HUES48 (cell line): ENCODE measurements at regions not wholly inside any gene's neighbourhood (a gene's known extent, or its start where the extent isn't known, plus 50 kb on each side); places are given as distances from the start of the nearest gene placed in this dataset.

ENCODE experiments used
- H3K27ac ChIP-seq: one replicate; pipeline ENCODE4 v1.7.0; 2013; ENCODE audit warnings: low read depth, low read length, inconsistent platforms
- H3K27me3 ChIP-seq: 2 replicates; pipeline ENCODE4 v1.6.1; 2013; ENCODE audit warnings: mild to moderate bottlenecking, low read length; ENCODE audit not compliant: control insufficient read depth, insufficient read depth
- H3K36me3 ChIP-seq: 2 replicates; pipeline ENCODE4 v1.6.1; 2013; ENCODE audit warnings: low read length; ENCODE audit not compliant: control insufficient read depth, insufficient read depth
- H3K4me1 ChIP-seq: 2 replicates; pipeline ENCODE4 v1.6.1; 2013; ENCODE audit warnings: mild to moderate bottlenecking, low read length; ENCODE audit not compliant: control insufficient read depth, insufficient read depth
- H3K4me3 ChIP-seq: 2 replicates; pipeline ENCODE4 v1.5.1; 2013; ENCODE audit warnings: mild to moderate bottlenecking, low read depth, low read length
- H3K9ac ChIP-seq: 2 replicates; pipeline ENCODE4 v1.6.1; 2013; ENCODE audit warnings: mild to moderate bottlenecking, low read depth, low read length, moderate library complexity
- H3K9me3 ChIP-seq: 2 replicates; pipeline ENCODE4 v1.6.1; 2013; ENCODE audit warnings: low read length; ENCODE audit not compliant: control insufficient read depth, insufficient read depth

DNA sequence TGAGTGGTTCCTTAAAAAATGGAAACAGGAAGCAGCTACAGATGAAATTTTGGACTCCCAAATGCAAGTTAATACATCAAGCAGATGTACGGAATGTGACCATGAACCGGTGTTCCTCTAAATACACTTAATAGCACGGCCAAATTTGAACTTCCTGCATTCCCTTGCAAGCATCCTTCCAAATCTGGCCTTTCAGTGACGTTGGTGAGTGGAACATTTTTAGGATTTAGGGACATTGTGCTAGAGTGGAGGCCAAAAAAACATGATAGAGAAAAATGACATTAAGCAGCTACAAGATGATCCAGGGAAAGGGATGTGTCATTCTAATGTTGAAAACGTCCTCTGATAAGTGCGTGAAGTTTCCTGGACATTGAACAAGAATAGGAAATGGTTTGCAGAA, 62.1 kb downstream of the CTAGE1 start:
- H3K36me3 ChIP-seq: no peaks in the 10 kb centered on the region
- no peaks in the 10 kb centered on the region for H3K4me1 ChIP-seq
- H3K9ac ChIP-seq: no peak overlapping the region
- H3K4me3 ChIP-seq: no peak overlapping the region
- H3K9me3 ChIP-seq: no peaks in the 10 kb centered on the region
- peaks cover 55% of the 10 kb centered on the region for H3K27me3 ChIP-seq
- no peak overlapping the region for H3K27ac ChIP-seq

DNA sequence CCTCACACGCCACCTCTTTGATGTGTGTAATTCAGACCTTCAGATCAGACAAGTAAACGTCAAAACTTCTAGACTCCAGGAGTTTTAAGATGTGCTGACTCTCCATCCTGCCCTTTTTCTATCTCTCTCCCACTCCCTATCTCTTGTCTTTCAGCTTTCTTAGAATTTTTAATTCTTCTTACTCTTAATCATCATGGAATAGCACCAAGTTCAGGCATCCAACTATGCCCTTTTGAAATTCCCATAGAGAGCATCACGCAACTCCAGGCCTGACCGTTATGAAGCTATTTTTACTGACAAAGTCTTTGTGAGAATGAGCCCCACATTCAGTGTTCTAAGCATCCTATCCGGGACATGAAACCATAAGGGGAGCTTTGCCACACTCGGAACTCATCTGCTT, 62.6 kb downstream of the CTAGE1 start:
- Histone ChIP-seq H3K27ac (no peak overlapping the region), H3K36me3 (no peaks in the 10 kb centered on the region), H3K9me3 (no peaks in the 10 kb centered on the region), H3K4me1 (no peaks in the 10 kb centered on the region), H3K4me3 (no peak overlapping the region), H3K9ac (no peak overlapping the region), H3K27me3 (peaks cover 60% of the 10 kb centered on the region)

DNA sequence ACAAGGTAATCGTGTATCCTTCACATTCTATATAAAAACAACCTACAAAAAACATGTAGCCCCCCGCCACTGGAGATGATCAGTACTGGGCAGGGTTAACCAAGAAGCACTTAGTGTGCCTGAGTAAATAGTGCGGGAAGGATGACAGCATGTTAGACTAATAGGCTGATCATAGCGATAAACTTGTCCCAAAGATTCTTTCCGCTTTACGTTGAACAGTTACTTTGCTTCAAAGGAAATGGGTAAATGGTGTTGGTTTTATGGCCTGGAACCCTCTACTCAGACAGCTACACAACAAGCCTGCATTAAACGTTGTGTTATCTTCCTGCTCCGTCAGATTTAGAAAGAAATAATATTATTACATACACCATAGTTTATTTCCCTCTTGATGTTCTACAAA, 67.7 kb downstream of the CTAGE1 start:
- Histone ChIP-seq H3K27ac (no peak overlapping the region), H3K27me3 (peaks cover 92% of the 10 kb centered on the region), H3K4me1 (peaks cover 27% of the 10 kb centered on the region), H3K9me3 (no peaks in the 10 kb centered on the region), H3K9ac (no peak overlapping the region), H3K36me3 (no peaks in the 10 kb centered on the region), H3K4me3 (no peak overlapping the region)

DNA sequence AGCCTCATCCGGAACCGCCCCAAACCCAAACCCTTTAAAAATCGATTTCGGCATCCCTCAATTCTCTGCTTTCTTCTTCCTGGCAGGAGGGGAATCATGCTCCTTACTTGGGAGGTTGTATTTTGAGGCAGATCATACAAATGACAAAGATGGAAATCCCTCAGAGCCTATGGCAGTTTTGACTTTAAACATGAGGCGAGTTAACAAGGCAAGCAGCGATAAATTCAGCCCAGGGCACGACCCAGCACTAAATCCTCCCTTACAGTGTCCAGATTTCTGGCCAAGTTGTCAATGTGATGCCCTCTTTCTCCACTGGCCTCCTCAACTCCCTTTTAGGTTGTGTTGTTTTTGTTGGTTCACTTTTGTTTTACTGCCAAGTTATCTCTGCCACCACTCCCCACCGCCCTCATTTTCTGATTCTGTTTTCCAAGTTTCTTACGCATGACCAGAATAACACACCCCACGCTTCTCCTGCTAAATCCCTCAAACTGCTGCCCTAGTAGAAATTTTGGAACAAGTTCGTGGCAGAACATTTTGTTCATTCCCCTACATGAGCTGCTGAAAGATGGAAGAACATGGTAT, 68.3 kb downstream of the CTAGE1 start:
- H3K4me1 ChIP-seq: peaks cover 27% of the 10 kb centered on the region
- no peak overlapping the region for H3K27ac ChIP-seq
- H3K36me3 ChIP-seq: no peaks in the 10 kb centered on the region
- H3K27me3 ChIP-seq: peaks cover 92% of the 10 kb centered on the region
- peak overlapping the region; percentile 58 for H3K4me3 ChIP-seq
- no peak overlapping the region for H3K9ac ChIP-seq
- no peaks in the 10 kb centered on the region for H3K9me3 ChIP-seq

DNA sequence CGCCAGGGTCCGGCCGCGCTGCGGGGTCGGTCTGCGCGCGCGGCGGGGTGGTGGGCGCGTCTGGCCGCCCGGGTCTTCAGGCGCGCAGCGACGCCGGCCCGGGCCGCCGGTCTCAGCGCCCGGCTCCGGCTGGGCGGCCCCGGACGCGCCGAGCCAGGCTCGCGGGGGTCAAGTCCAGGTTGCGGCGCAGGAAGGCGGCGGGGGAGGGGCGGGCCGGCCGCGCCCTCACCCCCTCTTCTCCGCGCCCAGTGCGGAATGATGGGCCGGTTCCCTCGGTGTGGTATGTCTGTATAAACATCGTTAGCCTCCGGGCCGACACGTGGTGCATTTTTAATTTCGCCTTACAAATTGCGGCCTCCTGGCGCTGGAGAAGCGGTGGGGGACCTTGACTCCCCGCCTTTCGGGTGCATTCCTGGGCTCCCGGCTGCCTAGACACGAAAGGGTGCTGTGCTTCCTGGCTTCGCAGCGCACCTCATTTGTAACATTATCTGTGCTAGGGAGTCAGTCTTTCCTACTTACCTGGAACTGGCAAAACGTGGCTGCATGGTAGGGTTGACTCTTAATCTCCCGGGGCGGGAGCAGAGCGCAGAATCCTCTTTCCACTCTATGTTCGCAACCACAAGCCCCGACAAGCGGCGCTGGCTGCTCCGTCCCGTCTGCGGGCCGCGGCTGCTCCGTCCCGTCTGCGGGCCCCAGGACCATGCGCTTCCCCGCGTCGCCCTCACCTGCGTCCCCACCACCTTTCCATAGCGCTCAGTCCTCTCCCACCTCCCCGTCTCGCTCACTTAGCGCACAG, 69.0 kb downstream of the CTAGE1 start:
- Histone ChIP-seq H3K27ac (no peak overlapping the region), H3K9ac (no peak overlapping the region), H3K36me3 (no peaks in the 10 kb centered on the region), H3K4me3 (peak overlapping the region; percentile 58), H3K4me1 (peaks cover 27% of the 10 kb centered on the region), H3K9me3 (no peaks in the 10 kb centered on the region), H3K27me3 (peaks cover 90% of the 10 kb centered on the region)

DNA sequence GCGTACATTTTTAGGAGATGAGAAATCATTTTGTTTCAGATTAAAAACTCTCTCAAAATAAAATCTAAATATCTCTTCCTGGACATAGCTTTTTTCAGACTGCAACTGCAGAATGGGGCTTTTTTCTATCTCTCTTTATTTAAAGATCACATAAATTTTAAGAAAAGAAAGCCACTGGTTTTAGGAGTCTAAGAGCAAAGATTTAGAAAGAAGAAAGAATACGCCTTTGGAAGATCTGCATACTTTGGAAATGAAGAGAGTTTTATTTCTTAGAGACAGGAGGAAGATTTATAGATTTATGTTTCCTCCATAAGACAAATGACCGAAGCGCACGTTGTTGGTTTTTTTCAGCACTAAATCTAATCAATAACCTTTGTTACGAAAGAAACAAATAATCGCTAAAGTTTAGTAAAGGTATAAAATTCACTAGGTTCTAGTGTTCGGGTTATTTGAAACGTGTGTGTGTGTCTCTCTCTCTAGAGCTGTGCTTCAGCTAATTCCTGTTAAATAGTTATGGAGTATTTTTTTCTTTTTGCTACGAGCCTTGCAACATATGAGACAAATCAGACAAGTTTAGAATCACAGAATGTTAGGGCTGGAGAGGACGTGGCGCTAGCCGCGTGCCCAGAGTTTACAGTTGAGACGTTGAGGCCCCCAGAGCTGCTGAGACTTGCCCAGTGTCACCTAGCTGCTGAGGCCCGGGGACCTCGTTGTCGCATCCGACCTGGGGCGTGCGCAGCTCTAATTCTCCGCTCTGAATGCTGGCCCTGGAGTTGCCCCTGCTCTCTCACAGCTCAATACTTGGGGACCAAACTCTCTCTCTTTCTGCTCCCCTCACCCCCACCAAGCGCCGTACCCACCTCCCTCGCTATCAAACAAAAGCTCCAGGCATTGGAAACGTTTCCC, 69.9 kb downstream of the CTAGE1 start:
- no peak overlapping the region for H3K27ac ChIP-seq
- H3K27me3 ChIP-seq: peaks cover 88% of the 10 kb centered on the region
- no peak overlapping the region for H3K9ac ChIP-seq
- no peaks in the 10 kb centered on the region for H3K9me3 ChIP-seq
- peak overlapping the region; percentile 58 for H3K4me3 ChIP-seq
- H3K36me3 ChIP-seq: no peaks in the 10 kb centered on the region
- H3K4me1 ChIP-seq: peaks cover 27% of the 10 kb centered on the region

DNA sequence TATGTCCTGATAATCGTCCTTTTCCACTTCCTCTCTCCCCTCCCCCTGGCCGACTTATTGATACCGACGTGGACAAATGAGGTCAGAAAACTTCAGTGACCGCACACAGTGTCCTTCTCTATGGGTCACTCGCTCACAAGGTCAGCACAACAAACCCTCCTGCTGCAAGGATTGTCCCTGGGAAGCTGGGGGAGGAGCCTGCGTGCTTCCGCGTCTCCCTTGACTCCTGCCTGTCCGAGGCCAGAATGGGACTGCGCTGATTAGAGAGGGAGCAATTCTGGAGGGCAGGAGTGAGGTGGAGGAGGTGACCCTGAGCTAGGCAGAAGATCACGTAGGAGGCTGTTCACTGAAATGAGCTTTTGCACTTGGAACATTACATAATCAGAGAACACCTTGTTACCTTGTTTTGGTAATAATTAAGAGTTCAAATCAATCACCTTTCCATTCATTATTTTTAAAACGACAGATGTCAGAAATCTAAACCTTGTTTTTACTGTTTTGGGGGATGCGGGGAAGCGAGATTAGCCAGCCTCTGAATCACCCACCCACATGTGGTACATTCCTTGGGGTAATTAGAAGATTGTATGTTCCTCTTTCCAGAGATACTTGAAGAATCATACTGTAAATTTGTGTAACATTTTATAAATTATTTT, 70.6 kb downstream of the CTAGE1 start:
- no peaks in the 10 kb centered on the region for H3K36me3 ChIP-seq
- peak overlapping the region; percentile 36 for H3K27ac ChIP-seq
- H3K27me3 ChIP-seq: peaks cover 83% of the 10 kb centered on the region
- H3K4me3 ChIP-seq: peak overlapping the region; percentile 38; the same call in 1 of the 2 replicates
- peaks cover 27% of the 10 kb centered on the region for H3K4me1 ChIP-seq
- no peak overlapping the region for H3K9ac ChIP-seq
- no peaks in the 10 kb centered on the region for H3K9me3 ChIP-seq

DNA sequence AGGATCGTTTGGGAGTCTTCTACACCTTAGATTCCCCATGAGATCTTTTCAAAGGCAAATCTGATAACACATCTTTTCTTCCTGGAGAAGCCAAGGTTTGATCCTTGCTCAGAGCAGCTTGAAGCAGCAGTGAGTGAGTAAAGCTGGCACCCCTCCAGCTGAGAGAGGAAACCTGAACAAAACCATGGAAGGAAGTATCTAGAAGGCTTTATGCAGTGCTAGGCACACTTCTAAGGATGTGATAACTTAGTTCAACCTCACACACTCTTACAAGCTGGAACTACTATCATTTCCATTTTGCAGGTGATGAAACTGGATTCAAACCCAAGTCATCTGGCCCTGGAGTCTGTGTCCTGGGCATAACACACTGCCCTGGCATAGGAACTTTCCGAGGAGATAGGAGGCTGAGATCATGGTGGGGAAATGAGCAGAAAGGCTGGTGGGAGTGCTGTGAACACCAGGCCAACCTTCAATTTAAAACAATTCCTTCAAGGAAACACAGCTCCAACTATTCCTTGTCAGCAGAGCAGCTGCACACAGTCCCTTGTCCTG, 71.2 kb downstream of the CTAGE1 start:
- H3K9ac ChIP-seq: no peak overlapping the region

DNA sequence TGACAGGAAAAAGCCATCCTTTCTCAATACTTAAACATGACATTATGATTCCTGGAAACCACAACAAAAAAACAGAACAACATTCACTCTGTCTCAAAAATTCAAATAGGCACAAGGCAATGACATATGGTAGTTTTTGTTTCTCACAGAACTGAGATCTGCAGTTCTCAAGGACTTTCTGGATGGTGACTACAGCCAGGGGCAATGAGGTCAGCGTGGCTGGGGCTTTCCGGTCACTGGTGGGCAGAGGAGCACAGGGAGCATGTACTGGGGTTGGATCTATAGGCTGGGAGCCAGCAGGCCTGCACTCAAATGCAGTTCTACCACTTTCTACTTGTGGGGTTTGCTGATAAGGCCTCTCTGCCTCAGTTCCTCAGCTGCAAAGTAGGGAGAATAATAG, 72.0 kb downstream of the CTAGE1 start:
- Histone ChIP-seq H3K4me1 (peaks cover 27% of the 10 kb centered on the region), H3K27me3 (peaks cover 72% of the 10 kb centered on the region), H3K27ac (no peak overlapping the region), H3K9me3 (no peaks in the 10 kb centered on the region), H3K36me3 (no peaks in the 10 kb centered on the region), H3K9ac (no peak overlapping the region), H3K4me3 (no peak overlapping the region)

More for the DNA sequence above, 71.2 kb downstream of the CTAGE1 start:
- peaks cover 27% of the 10 kb centered on the region for H3K4me1 ChIP-seq
- no peak overlapping the region for H3K27ac ChIP-seq
- peak overlapping the region; percentile 38; the same call in 1 of the 2 replicates for H3K4me3 ChIP-seq
- H3K9me3 ChIP-seq: no peaks in the 10 kb centered on the region
- H3K27me3 ChIP-seq: peaks cover 77% of the 10 kb centered on the region
- no peaks in the 10 kb centered on the region for H3K36me3 ChIP-seq

DNA sequence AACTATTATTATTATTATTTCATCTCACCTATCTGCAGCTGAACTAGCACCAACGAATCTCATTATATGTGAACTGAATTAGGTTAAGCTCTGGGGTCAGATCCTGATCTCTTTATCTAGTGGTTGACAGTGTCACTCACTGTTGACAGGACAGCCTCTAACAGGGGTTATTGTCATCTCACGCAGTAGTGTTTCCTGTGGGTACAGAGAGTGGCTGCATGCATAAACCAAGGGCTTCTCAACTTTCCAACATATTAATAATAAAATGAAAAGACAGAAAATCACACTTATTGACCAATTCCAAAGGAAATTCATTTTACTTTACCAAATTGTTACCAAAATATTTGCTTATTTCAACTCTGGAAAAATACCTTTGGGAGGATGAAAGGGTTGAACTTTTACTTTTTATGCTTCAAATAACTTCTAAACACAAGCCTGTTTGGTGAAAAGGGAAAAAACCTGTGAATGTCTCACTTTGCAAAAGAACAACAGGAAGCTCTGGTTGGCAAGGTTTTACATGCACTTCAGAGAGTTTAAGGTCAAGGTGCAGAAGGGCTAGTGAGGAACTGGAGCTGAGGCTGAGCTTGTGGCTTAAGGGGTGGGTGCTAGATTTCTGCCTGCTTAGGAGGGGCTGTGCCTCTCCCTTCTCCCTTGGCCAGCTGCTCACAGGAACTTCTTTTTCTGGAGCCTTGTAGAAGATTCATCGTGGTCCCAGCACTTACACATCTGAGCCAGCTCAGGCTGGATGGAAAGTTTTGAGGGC, 72.6 kb downstream of the CTAGE1 start:
- H3K27me3 ChIP-seq: peaks cover 65% of the 10 kb centered on the region

More for the DNA sequence above, 72.6 kb downstream of the CTAGE1 start:
- no peak overlapping the region for H3K4me3 ChIP-seq
- no peak overlapping the region for H3K27ac ChIP-seq
- no peaks in the 10 kb centered on the region for H3K36me3 ChIP-seq
- H3K9me3 ChIP-seq: no peaks in the 10 kb centered on the region
- H3K4me1 ChIP-seq: peaks cover 27% of the 10 kb centered on the region
- no peak overlapping the region for H3K9ac ChIP-seq
